HEK293T (cell line): ENCODE measurements at regions not wholly inside any gene's neighbourhood (a gene's known extent, or its start where the extent isn't known, plus 50 kb on each side); places are given as distances from the start of the nearest gene placed in this dataset.

Experiments used
- CTCF ChIA-PET: fragments of 350-600 bp; formaldehyde crosslinking; extraction: SDS; loops from one replicate; lab custom pipeline; 2021; ENCODE audit warnings: antibody characterized with exemption, inconsistent platforms; lab: Yijun Ruan, JAX
- POLR2A ChIA-PET: fragments of 350-600 bp; formaldehyde crosslinking; extraction: SDS; loops from one replicate; lab custom pipeline; 2020; ENCODE audit warnings: antibody characterized with exemption, inconsistent platforms; lab: Yijun Ruan, JAX
- DNase-seq: peaks from one replicate; pipeline ENCODE4 v3.0.0; 2012; ENCODE audit warnings: mixed read lengths; ENCODE audit errors: extremely low spot score
- ARNT ChIP-seq: fragments of 450-650 bp; IDR thresholded peaks from 2 replicates; pipeline ENCODE4 v1.6.1; 2017; ENCODE audit warnings: mild to moderate bottlenecking
- BHLHE40 ChIP-seq: fragments of 450-650 bp; IDR thresholded peaks from 2 replicates; pipeline ENCODE4 v1.6.1; 2016; ENCODE audit warnings: mild to moderate bottlenecking, moderate library complexity, borderline replicate concordance
- CTBP1 ChIP-seq: fragments of 450-650 bp; IDR thresholded peaks from 2 replicates; pipeline ENCODE4 v1.6.1; 2016; ENCODE audit warnings: borderline replicate concordance
- ELF4 ChIP-seq: fragments of 450-650 bp; IDR thresholded peaks from 2 replicates; pipeline ENCODE4 v1.6.1; 2017; ENCODE audit warnings: antibody characterized with exemption
- FOXA1 ChIP-seq: fragments of 450-650 bp; IDR thresholded peaks from 2 replicates; pipeline ENCODE4 v1.6.1; 2016; ENCODE audit warnings: mild to moderate bottlenecking
- FOXK2 ChIP-seq: fragments of 450-650 bp; IDR thresholded peaks from 2 replicates; pipeline ENCODE4 v1.6.1; 2016; ENCODE audit warnings: mild to moderate bottlenecking
- FOXM1 ChIP-seq: fragments of 450-650 bp; IDR thresholded peaks from 2 replicates; pipeline ENCODE4 v1.6.1; 2017; ENCODE audit warnings: mild to moderate bottlenecking, borderline replicate concordance
- HDGF ChIP-seq: fragments of 450-650 bp; IDR thresholded peaks from 2 replicates; pipeline ENCODE4 v1.6.1; 2017; ENCODE audit warnings: antibody characterized with exemption, borderline replicate concordance
- L3MBTL2 ChIP-seq: fragments of 450-650 bp; conservative IDR thresholded peaks from 2 replicates; pipeline ENCODE4 v1.6.1; 2016; ENCODE audit warnings: mild to moderate bottlenecking
- LEF1 ChIP-seq: fragments of 450-650 bp; IDR thresholded peaks from 2 replicates; pipeline ENCODE4 v1.6.1; 2017; ENCODE audit warnings: mild to moderate bottlenecking, borderline replicate concordance
- NFRKB ChIP-seq: fragments of 450-650 bp; IDR thresholded peaks from 2 replicates; pipeline ENCODE4 v1.6.1; 2016; ENCODE audit warnings: mild to moderate bottlenecking, moderate library complexity
- PKNOX1 ChIP-seq: fragments of 450-650 bp; IDR thresholded peaks from 2 replicates; pipeline ENCODE4 v1.6.1; 2016
- SP1 ChIP-seq: fragments of 450-650 bp; IDR thresholded peaks from 2 replicates; pipeline ENCODE4 v1.6.1; 2017
- SUZ12 ChIP-seq: fragments of 450-650 bp; IDR thresholded peaks from 2 replicates; pipeline ENCODE4 v1.6.1; 2016; ENCODE audit warnings: mild to moderate bottlenecking
- TARDBP ChIP-seq: fragments of 450-650 bp; IDR thresholded peaks from 2 replicates; pipeline ENCODE4 v1.6.1; 2016
- ZNF384 ChIP-seq: fragments of 450-650 bp; IDR thresholded peaks from 2 replicates; pipeline ENCODE4 v1.6.1; 2016

GRCh38 chr15:39213385-39213840 is 367.5 kb upstream of the THBS1 start:
- TF ChIP-seq PKNOX1 = no peak
- TF ChIP-seq BHLHE40 = no peak
- no peak for TF ChIP-seq ARNT
- TF ChIP-seq SP1 = no peak
- no peak for TF ChIP-seq FOXM1
- TF ChIP-seq ZNF384 = no peak
- no peak for TF ChIP-seq HDGF
- TF ChIP-seq NFRKB = no peak
- TF ChIP-seq FOXA1 = no peak
- TF ChIP-seq L3MBTL2 = no peak
- TF ChIP-seq SUZ12 = no peak
- no peak for TF ChIP-seq CTBP1
- TF ChIP-seq LEF1 = no peak
- no peak for TF ChIP-seq FOXK2
- ChIA-PET CTCF (no interaction called here), POLR2A (no interaction called here)
- no peak for DNase-seq

- TF ChIP-seq SP1 = no peak
- TF ChIP-seq FOXA1 = no peak
- no peak for TF ChIP-seq SUZ12
- no peak for TF ChIP-seq BHLHE40
- no peak for TF ChIP-seq NFRKB
- TF ChIP-seq CTBP1 = no peak
- ChIA-PET CTCF (no interaction called here), POLR2A (no interaction called here)
- DNase-seq = no peak
Observed at GRCh38 chr15:39215015-39215414, 365.9 kb upstream of the THBS1 start.

GRCh38 chr15:39216816-39217215 is 364.1 kb upstream of the THBS1 start:
- DNase-seq = no peak
- POLR2A ChIA-PET = no interaction called here
- TF ChIP-seq CTBP1 = no peak
- TF ChIP-seq BHLHE40 = no peak
- TF ChIP-seq ARNT = no peak
- TF ChIP-seq LEF1 = no peak
- no peak for TF ChIP-seq FOXM1
- no peak for TF ChIP-seq ZNF384
- CTCF ChIA-PET = no interaction called here

- no peak for DNase-seq
- TF ChIP-seq ZNF384 = no peak
- TF ChIP-seq FOXA1 = no peak
- no peak for TF ChIP-seq HDGF
- TF ChIP-seq LEF1 = no peak
- ChIA-PET CTCF (no interaction called here), POLR2A (no interaction called here)
Observed at GRCh38 chr15:39219608-39220007, 361.3 kb upstream of the THBS1 start.

- no peak for DNase-seq
- ChIA-PET POLR2A (no interaction called here), CTCF (no interaction called here)
- no peak for TF ChIP-seq PKNOX1
- no peak for TF ChIP-seq BHLHE40
Observed at GRCh38 chr15:39226169-39226937, 354.5 kb upstream of the THBS1 start.

DNA sequence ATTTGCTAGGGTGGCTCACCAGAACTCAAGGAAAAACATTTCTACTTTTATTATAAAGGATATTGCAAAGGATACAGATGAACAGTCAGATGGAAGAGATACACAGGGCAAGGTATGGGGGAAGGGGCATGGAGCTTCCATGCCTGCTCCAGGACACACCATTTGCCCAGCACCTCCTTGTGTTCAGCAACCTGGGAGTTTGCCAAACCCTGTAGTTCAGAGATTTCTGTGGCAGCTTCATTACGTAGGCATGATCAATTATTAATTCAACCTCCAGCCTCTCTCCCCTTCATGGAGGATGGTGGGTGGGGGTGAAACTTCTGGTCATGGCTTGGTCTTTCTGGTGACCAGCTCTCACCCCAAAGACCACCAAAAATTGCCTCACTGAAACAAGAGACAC is 353.9 kb upstream of the THBS1 start:
- CTCF ChIA-PET = no interaction called here
- DNase-seq = no peak

GRCh38 chr15:39228889-39229288 is 352.0 kb upstream of the THBS1 start:
- no peak for DNase-seq
- CTCF ChIA-PET = no interaction called here
- TF ChIP-seq LEF1 (no peak), ZNF384 (no peak), SP1 (no peak), NFRKB (no peak), CTBP1 (no peak), FOXM1 (no peak), TARDBP (no peak), ELF4 (no peak), L3MBTL2 (no peak), SUZ12 (no peak), FOXA1 (no peak), ARNT (no peak), BHLHE40 (no peak), PKNOX1 (no peak)
- POLR2A ChIA-PET = no interaction called here

More for the DNA sequence above, 353.9 kb upstream of the THBS1 start:
- TF ChIP-seq HDGF (no peak), TARDBP (no peak), FOXK2 (no peak), CTBP1 (no peak), ELF4 (no peak), L3MBTL2 (no peak)
- POLR2A ChIA-PET = no interaction called here
